ENCODE measurements at regions not wholly inside any gene's neighbourhood (a gene's known extent, or its start where the extent isn't known, plus 50 kb on each side); places are given as distances from the start of the nearest gene placed in this dataset.

DNA sequence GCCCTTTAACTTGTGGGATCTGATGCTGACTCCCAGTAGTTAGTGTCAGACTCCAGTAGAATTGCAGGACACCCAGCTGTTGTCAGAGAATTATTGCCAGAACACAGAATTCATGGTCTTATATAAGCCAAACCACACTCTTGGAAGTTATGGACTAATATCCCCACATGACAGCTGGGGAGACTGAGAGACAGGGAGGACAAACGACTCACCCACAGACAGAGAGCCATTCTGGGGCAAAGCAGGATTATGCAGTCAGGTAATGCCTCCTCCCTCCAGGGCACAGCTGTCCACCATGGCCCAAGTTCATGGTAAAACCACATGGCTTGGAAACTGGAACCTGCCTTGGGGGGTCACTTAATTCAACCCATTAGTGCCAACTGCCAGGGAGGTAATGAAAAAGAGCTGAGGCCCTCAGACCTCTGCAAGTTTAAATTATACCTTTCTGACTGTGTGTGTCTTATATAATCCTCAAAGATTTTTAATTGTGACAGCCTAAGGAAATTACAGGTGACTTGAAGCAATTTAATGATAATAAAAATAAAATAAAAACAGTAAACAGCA, 299.5 kb downstream of the BUD13 start:
- DNase-seq (ENCODE audit: low spot score), result no peak

DNA sequence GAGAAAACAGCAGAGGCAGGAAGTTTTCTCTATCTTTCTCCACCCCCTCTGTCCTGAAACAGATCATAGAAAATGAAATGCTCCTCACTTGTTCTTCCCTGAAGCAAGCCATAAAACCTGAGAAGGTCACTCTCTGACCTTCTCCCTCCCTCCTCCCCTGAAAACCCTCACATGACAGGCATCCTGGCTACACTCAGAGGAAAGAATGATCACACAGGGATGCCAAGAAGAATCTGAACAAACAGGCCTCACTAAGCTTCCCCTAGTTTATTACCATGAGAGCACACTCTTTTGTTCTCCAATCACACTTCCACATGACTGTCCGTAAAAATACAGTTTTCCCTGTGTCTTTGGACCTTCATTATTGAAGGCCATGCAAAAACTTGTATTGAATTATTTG, 300.1 kb downstream of the BUD13 start:
- no peak for DNase-seq (ENCODE audit: low spot score)

DNA sequence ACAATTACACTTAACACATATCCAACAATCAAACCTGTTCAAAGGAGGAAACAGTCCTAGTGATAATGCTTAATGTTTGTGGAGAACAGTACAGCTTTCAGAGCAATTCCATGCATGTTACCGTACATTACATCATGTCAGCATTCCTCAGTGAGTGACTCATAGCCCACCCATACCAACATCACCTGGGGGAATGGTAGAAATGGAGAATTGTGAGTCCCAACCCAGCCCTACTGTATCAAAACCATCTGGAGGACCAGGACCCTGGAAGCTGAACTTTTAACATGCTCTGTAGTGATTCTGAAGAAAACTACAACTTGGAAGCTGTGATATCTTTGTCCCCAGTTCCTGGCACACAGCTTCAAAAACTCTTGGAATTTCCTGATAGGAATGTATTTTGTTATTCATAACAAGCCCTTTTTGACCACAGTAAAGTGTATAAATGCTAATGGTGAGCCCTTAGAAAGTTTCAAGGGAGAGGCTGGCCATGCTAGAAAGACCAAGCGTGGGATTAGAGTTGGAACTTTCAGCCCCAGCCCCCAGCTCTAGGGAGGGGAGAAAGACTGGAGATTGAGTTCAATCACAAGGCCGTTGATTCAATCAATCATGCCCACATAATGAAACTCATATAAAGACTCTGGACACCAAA, 301.1 kb downstream of the BUD13 start:
- DNase-seq (ENCODE audit: low spot score), result no peak

DNA sequence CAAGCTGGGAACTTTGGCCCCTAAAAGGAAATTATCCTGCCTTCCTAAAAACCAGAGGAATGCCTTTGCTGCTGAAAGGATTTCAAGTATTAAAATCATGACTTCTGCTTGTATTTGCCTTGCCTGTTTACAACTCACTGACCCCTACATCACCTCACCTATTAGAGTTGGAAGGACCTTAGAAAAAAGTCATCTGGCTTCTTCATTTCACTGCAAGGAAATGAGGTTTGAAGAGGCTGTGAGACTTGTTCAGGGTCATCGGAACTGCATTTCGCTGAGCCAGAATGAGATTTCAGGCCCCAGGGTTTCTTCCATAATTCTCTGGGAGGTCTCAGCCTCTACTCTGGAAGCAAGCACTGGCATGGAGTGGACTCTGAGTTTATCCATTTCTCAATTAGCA, 304.1 kb downstream of the BUD13 start:
- no peak for DNase-seq (ENCODE audit: low spot score)

DNA sequence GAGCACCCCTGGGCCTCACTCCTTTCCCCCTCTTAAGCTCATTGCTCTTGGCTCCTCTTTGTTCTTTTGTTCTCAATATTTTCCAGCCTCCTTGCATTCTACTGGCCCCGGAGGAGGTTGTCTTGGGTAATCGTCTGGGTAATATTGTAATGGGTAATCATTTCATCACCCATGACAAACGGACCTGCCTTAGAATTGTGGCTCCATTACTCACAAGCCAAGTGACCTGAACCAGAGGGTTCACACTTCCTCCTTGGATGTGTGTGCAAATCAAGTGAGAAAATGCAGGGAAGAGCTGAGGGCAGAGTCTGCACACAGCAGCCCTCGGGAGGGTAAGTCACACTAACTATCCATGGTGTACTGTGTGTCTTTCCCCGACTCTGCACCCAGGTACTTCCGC, 305.0 kb downstream of the BUD13 start:
- no peak for DNase-seq (ENCODE audit: low spot score)

DNA sequence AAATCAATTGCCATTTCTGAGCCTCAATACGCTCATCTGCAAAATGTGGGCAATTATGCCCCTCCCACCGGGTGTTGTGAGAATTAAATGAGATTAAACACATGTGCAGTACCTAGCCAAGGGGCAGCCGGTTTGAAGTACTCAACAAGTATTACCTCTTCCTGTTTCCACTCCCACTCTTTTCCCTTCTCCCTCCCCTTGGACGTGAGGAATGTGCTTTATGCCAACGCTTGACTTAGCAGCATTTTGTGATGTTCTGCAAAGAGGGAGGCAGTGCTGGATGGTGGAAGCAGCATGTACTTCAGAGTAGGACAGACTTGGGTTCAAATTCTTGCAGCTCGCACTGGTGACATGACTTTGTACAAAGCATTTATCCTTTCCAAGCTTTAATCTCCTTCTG, 306.0 kb downstream of the BUD13 start:
- DNase-seq (ENCODE audit: low spot score), result no peak

DNA sequence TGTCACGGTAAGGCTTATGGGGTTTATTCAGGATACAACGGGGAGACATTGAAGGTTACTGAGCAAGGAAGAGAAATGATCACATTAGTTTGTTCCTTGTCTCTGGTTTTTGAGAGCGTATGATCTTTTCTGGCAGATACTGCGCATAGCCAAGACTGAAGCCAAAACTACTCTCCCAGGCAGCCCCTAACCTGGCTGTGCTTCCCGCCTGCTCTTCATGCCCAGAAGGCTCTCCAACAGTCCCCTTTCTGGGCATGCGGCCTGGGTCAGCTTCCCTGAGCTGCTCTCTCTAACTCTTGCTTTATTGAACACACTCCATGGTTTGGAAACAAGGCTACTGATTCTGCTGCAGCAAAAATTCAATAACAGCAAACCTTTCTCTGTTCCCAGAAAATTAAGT, 306.6 kb downstream of the BUD13 start:
- peak; percentile 41 for DNase-seq (ENCODE audit: low spot score)

DNA sequence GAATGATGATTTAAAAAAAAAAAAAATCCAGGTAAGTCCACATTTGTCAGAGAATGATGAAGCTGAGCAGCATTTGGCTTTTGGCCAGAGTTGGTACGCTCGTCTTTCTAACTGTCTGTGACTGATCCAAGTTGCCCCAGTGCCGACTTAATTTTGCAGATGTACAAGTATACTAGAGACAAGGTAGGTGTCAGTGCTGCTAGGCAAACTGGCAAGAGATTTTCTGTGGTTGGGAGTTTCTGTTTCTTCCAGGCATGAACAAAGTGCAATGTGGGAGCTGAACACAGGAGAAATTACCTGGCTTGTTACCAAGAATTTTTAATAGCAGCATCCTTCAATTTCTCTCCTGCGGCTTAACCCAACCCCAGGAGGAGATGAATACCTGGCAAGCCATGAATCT, 307.7 kb downstream of the BUD13 start:
- DNase-seq (ENCODE audit: low spot score), result no peak

DNA sequence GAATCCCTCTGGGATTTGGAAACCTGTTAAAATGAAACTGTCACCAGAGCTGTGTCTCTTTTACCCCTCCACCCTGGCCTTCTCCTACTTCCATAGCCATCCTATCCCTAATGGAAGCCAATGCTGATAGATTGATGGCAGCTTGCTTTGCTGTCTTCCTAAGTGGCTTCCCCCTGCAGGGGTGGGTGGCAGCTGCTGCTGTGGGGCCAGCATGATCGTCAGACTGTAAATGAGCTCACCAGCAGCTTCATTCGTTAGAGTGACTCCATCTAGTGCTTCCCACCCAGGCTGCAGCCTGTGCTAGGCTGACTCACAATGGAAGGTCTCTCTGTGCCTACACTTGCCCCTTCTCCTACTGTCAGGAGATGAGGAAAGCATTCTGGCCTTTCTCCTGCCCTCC, 311.0 kb downstream of the BUD13 start:
- DNase-seq (ENCODE audit: low spot score), result peak; percentile 62

DNA sequence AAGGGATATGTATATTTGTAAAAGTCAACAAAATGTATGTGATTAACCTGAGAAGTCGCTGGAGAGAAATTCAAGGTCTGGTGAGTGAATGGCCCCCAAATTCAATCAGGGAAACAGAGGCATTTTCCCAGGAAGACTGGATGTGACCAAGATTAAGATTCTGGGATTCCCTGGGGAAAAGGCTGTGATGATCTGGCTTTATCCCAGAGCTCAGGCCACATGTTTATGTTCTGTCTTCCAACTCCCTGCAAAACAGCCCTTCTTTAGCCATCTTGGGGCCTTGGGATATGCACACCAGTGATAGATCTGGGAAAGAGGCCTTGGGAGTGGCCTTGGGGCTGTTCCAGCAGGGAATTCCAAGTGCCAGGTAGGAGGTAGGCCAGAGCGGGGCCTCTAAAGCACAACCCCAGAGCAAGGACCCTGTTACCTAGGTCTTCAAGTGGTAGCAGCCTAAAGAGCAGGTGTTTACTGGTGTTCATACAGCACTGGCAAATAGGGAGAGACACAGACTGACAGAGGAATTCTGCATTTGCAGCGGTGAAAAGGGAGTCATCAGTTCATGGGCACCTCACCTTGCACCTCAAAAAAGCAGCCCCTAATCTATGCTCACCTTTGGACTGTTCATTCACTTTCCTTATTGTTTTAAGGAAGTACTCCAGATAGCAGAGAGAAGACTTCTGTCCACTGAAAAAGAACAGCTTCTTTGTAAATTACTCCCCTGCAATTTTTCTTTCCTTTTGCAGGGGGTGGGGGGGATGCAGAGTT, 312.4 kb downstream of the BUD13 start:
- DNase-seq (ENCODE audit: low spot score), result no peak

DNA sequence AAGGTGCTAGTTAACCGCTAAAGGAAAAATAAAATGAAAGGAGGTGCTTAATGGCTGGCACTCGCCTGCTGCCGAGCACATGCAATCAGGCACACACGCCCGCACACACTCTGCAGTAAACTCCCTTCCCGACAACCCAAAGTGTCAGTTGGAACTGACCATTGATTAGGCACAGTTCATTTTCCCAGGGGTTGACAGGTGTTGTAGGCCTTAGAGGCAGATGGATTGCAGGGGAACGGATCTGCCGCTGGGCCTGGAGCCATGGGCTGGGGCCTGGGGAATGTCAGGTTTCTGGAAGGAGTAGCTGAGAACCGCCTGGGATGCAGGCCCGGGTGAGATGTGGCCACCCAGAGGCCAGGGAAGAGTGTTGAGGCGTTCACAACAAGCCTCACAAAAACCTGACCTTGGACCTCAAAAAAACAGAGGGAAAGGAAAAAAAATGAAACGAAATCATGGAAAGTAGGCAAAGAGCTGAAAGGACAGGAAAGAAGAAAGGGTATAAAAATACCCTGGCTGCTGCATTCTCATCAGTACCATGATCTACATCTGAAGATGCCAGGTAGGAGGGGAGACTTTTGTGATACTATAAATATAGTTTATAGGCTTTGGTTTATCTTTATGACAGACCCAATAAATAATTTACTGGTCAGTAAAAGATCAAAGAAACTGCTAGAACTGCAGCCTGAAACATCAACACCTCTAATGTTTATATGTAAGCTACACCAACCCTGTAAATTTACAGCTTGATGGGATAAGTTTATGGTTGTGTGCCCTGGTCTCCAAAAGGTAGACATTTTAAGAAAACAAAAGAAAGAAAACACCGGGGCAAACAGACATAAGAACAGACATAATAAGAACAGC, 313.4 kb downstream of the BUD13 start:
- DNase-seq (ENCODE audit: low spot score), result no peak

DNA sequence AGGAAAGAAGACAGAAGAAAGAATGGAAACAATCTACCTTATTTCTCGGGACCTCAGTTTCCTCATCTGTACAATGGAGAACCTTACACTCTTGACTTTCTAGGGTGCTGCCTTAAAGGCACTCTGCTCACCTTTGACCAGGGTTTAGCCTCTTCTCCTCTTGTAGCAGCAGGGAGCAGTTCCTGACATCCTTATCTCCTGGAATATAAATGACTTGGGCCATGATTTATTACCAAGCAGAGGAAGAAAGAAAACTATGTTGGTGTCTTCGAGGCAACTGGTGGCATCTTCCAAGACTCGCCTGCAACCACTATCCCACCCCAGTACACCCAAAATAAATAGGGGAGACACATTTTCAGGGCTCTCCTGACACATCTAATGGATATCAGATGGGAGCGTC, 314.2 kb downstream of the BUD13 start:
- no peak for DNase-seq (ENCODE audit: low spot score)

DNA sequence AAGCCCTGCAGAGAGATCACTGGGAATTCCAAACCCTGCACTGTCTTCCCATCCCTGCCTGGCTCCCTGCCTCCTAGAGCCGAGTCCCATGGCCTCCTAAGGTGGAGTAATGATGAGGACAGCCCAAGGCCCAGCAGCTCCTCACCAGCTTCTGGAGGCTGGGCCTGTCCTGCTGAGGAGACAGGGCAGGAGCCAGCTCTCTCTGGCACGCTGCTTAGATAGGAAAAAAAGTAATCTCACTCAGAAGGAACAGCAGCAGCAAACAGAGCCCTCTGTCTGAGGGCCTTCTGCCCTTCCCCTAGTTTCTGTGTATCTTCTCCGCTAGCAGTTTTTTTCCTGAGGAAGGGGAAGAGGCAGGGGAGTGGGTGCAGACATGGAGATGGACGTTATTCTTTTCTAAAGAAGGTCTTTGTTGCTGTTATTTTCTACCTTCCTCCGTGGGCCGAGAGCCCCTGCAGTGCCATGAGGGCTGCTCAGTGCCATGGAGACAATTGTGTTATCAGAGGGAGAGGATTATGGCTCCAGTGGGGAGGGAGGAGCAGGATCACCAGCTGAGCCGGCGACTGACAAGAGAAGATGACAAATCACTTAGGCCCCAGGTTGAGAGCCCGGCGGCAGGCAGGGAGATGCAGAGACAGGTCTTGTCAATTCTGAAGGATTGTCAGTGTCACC, 315.3 kb downstream of the BUD13 start:
- DNase-seq (ENCODE audit: low spot score), result no peak

DNA sequence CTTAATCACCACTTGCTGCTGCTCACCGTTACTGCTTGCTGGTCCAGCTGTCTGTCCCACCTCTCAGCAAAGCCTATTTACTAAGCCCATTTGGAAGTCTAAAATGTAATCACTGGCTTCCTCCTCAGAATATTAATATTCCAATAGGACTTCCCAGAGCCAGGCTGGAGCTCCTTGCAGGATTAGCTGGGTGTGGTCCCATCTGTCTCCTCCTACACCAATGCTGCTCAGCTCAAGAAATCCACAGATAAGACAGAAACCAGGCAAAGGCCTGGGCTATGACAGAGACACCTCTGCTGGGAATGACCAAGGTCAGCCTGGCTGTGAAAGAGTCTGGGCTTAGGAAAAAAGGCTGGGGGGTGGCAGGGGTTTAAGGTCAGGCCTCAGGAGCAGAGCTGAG, 317.8 kb downstream of the BUD13 start:
- DNase-seq (ENCODE audit: low spot score), result no peak

DNA sequence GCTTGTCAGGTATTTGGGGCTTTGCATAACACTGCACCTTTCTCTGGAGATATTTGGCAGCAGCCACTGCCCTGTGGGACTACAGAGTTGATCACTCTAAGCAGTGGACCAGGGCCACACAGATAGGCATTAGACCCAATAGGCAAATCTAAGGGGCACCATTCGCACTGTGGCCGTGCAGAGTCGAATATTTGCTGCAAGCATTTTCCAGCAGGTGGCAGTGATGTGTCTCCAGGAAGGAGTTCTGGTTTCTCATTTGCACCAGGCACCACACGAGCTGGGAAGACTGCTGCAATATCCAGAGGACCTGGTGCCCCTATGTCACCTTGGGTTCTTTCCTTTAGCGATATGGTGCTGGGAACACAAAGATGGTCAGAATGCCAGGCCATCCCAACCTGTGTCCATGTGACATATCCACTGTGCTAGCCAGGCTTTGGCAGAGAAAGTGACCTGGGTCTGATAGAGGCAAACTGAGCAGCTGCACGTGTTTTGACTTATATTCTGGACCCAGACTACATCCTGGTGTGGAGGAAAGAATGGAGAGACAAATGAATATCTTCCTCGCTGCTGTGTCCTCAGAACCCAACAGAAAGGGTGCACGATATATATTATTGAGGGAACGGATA, 318.7 kb downstream of the BUD13 start:
- peak; percentile 63 for DNase-seq (ENCODE audit: low spot score)

DNA sequence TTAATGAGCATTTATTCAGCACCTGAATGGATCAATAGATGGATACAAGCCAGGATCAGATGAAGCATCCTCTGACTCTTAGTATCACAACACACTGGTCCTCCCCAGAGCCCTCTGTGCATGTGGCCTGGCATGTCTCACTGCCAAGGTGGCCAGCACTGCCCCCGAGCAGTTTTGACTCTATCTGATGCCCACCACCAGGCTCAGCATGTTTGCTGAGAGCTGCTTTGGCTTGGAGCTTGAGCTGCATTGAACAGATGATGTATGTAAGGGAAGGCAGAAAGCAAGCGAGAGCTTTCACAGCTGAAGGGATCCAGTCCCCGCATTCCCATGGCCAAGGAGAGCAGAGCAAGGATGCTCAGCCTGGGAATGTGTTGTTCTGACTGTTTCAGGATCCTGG, 320.3 kb downstream of the BUD13 start:
- no peak for DNase-seq (ENCODE audit: low spot score)

DNA sequence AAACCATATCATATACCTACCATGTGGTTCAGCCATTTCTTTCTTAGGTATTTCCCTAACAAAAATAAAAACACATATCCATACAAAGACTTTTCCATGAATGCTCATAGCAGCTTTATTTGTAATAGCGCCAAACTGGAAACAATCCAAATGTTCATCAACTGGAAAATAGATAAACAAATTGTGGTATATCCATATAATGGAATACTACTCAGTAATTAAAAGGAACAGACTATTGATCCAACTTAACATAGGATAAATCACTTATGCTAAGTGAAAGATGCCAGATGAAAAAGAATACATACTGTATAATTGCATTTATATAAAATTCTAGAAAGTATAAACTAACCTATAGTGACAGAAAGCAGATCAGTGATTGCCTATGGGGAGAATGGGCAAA, 323.3 kb downstream of the BUD13 start:
- DNase-seq (ENCODE audit: low spot score), result no peak

DNA sequence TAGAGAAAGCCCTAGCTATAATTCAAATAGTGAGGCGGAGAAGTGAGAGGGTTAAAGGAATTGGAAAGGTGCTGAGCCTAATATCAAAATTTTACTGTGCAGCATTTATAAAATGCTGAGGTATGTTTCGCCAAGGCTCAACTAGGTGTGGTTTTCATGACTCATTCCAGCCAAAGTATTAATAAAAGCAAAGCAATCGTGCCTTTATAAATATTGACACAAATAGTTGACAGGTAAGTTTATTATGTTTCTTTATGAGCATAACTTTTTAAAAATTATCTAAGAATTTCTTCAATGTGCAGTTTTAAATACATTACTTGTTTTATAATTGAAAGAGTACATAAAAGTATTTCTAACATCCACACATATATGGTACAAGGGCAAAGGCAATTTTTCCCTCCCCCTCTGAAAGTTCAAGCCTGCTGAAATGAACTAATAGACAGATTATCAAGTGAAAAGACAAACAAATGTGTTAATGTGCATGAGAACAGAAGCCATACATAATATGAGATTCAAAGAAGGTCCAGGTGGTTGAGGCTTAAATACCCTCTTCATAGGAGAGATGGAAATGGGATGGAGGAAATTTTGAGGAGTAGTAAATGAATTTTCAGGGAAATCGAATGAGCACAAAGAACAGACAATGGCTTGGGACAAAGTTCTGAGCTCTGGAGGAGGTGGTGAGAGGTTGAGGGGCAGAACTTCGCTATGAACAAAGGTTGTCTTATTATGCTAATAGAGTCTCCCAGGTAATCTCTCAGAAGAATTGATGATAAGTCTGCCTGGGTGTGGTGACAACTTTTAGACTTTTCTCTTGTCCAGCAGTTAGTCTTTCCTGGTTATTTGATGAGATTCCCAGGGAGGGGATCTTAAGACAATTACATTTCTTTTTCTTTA, 326.5 kb downstream of the BUD13 start:
- DNase-seq (ENCODE audit: low spot score), result no peak

DNA sequence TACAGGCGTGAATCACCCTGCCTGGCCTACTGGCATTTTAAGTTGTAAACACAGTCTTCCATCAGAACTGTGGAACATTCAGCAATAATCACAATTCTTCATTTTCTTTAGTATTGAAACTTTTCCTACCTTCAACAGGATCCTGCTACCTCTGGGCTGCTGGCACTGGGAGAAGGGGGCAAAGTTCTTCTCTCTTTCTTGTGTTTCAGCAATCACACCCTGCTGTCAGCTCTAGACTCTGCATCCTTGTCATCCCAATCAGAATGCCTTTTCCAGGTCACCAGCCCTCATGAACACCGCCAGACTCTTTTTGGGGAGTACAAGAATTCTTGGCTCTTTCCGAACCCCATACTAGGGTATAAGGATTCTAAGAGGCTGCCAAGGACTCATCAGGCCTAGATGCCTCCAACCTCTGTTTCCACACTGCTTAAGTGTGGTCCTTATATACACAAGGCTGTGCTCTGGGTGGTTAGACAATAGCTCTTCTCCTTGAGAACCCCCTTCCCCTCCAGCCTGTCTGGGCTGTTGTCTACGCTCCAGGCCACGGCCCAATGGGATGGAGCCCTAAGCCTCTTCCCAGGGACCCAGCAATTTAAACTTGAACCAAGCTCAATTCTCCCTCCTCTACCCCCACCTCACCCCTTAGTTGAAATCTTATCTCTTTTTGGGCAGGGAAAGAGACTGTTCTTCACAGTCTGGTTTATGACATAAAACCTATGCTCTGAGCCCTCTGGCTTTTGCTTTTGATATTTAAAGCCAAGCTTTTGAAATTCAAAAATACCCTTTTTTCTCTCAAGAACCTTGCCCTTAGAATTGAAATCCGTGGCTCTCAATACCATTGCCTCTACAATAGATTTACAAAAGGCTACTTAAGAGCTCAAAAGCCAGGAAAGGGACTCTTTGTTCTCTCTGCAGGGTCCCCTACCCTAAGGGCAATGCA, 327.4 kb downstream of the BUD13 start:
- DNase-seq (ENCODE audit: low spot score), result no peak

Measured in Ammon's horn (tissue), 1 donor.